C4-2B (cell line): ENCODE measurements at regions not wholly inside any gene's neighbourhood (a gene's known extent, or its start where the extent isn't known, plus 50 kb on each side); places are given as distances from the start of the nearest gene placed in this dataset.

Experiments used
- CTCF ChIP-seq: fragments of 450-650 bp; conservative IDR thresholded peaks from 2 replicates; pipeline ENCODE4 v1.5.1; 2017; ENCODE audit warnings: mild to moderate bottlenecking
- ZFX ChIP-seq: fragments of 450-650 bp; IDR thresholded peaks from 2 replicates; pipeline ENCODE4 v1.6.1; 2017

- TF ChIP-seq CTCF (no peak), ZFX (no peak)
Observed at GRCh38 chr4:23149815-23150214, 457.1 kb downstream of the GBA3 start.
